GM23248 (cell line): ENCODE measurements at regions not wholly inside any gene's neighbourhood (a gene's known extent, or its start where the extent isn't known, plus 50 kb on each side); places are given as distances from the start of the nearest gene placed in this dataset.

ENCODE experiments used
- EZH2 ChIP-seq: fragments of 200-600 bp; sonication (generic); IDR thresholded peaks from 2 replicates; pipeline ENCODE4 v1.6.1; 2018; ENCODE audit warnings: antibody characterized with exemption, mild to moderate bottlenecking; ENCODE audit not compliant: insufficient read depth, poor library complexity, severe bottlenecking
- EZH2phosphoT487 ChIP-seq: fragments of 200-600 bp; sonication (generic); IDR thresholded peaks from 2 replicates; pipeline ENCODE4 v1.6.1; 2018; ENCODE audit warnings: antibody characterized with exemption, moderate library complexity, mild to moderate bottlenecking, low read depth; ENCODE audit not compliant: insufficient read depth

- TF ChIP-seq EZH2phosphoT487 (no peak), EZH2 (no peak)
Observed at GRCh38 chr9:88927510-88927909, 63.8 kb upstream of the S1PR3 start.
